GM19035 (cell line): ENCODE measurements at regions not wholly inside any gene's neighbourhood (a gene's known extent, or its start where the extent isn't known, plus 50 kb on each side); places are given as distances from the start of the nearest gene placed in this dataset.
"Not testable (repeated sequence)": the region's sequence is repeated elsewhere in the genome, so short reads cannot be mapped to it uniquely, and the experiment has no call there.

ENCODE experiments used
- ATAC-seq: cut with Tn5 transposase; IDR thresholded peaks from one replicate; pipeline ENCODE4 v1.9.1; 2021; ENCODE audit not compliant: unreplicated experiment

DNA sequence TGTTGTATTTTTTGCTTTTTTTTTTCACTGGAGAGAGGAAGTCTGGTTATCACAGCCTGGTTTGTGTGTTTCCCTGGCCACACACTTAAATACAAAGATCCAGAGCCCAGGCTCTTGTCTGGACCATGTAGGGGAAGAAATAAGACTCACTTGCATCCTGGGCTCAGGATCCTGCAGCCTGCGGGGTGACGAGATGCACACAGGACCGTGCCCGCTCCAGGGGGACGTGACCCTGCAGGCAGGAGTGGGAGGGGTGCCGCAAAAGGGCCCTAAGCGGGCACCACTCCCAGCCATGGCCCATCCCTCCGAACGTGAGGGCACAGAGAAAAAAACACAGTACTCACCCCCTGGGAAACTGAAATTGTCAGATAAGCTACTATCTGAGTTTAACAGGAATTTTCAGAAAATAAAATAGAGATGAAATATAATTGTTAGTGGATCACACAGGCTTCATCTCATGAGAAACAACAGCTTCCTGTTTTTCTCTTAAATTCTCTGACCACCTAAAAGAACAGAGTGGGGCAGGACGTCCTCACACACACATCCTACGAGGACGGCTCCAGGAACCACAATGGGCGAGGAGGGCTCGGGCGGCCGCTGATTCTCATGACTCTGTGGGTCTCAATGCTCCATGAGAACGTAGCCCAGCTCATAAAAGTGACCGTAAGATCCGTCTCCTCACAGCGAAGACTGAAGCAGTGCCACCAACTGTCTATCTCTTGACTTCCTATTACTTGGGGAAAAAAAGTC, 142.6 kb upstream of the ALKAL2 start:
- no peak for ATAC-seq

DNA sequence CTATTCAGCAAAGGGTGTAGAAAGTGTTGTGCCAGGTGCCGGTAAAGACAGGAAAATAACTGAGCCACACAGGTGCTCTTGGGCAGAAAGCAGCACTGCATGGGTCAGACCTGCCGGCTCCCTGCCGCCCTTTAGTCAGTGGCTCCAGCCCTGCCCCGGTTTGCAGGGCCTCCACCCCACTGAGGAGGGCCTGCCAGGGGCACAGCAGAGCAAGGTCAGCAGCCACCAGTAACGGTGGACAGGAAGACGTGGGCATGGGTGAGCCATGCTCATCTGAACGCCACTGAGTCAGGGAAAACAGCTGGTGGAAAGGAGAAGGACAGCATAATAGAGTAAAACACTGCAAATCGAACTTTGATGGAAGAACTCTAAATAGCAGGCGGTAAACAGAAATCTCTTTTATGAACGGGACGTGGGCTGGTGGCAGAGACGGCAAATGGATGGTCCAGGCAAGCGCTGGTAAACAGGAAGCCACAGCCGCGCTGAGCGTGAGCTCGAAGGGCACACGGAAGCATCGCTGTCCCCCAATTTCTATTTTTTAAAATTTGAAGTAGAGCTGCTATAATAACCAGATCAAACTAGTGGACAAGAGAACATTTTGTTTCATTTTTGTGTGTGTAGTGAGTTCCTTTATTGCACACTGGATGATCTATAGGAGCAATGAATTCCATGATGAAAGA, 141.8 kb upstream of the ALKAL2 start:
- no peak for ATAC-seq

DNA sequence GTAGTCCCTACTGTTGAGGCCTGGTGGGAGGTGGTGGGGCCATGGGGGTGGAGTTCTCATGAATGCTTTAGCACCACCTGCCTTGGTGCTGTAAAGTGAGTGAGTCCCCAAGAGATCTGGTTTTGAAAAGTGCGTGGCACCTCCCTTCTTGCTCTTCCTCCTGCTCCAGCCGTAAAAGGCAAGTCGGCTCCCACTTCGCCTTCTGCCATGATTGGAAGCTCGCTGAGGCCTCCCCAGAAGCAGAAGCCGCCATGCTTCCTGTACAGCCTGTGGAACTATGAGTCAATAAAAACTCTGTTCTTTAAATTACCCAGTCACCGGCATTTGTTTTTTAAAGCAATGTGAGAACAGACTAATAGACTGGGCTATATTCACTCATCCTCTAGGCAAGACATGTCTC, 141.3 kb upstream of the ALKAL2 start:
- ATAC-seq = no peak

DNA sequence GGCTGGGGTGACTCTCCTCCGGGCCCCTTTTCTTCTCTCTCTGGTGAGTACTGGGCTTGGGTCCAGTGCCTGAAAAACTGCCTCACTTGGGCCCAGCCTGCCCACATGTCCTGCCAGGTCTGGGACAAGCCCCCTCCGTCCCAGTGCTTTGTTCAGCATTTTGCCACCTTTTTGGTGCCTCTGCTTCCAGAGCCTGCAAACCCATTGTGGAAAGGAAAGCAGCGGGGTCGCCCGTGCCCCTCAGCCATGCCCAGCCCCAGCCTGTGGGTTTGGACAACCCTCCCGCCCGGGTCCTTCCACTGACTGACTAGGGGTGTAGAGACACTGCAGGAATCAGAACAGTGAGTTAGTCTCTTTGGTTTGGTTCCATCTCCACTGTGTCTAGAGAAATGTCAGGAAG, 140.7 kb upstream of the ALKAL2 start:
- ATAC-seq = no peak

DNA sequence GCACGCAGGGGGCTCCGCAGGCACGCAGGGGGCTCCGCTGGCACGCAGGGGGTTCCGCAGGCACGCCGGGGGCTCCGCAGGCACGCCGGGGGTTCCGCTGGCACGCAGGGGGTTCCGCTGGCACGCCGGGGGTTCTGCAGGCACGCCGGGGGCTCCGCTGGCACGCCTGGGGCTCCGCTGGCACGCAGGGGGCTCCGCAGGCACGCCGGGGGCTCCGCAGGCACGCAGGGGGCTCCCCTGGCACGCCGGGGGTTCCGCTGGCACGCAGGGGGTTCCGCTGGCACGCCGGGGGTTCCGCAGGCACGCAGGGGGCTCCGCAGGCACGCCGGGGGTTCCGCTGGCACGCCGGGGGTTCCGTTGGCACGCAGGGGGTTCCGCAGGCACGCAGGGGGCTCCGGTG, 138.8 kb upstream of the ALKAL2 start:
- not testable (repeated sequence) for ATAC-seq

DNA sequence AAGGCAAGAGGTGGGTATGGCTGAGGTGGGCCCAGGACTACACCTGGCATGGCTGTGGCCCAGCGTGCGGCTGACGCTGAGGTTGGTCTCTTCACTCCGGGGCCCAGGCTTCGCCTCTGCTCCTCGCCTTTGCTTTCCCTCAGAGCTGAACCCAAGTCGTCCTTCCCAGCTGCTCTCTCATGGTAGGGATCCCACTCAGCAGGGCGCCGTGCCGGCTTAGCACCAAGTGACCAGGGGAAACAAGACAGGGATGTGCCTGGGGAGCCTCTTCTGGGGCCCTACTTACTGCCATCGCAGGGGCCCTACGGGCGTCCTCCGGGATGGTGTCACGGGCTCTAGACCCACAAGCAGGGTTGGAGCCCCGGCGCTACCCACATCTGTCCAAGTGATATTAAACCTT, 138.1 kb upstream of the ALKAL2 start:
- no peak for ATAC-seq

DNA sequence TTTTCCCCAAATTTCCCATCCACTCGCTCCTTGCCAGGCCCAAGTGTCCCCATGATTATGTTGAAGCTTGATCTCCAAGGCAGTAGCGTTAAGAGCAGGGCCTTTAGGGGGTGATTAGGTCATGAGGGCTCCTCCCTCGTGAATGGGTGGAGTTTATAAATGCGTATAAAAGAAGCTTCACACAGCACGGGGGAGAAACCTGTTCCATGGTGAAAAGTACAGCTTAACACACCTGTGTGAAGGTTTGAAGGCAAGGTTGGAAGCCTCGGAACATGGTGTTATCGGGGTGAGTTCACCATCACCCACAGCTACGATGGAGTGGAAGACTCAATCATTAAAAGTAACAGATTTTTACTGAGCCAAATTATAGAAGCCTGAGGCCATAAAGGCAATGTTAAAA, 137.4 kb upstream of the ALKAL2 start:
- no peak for ATAC-seq

DNA sequence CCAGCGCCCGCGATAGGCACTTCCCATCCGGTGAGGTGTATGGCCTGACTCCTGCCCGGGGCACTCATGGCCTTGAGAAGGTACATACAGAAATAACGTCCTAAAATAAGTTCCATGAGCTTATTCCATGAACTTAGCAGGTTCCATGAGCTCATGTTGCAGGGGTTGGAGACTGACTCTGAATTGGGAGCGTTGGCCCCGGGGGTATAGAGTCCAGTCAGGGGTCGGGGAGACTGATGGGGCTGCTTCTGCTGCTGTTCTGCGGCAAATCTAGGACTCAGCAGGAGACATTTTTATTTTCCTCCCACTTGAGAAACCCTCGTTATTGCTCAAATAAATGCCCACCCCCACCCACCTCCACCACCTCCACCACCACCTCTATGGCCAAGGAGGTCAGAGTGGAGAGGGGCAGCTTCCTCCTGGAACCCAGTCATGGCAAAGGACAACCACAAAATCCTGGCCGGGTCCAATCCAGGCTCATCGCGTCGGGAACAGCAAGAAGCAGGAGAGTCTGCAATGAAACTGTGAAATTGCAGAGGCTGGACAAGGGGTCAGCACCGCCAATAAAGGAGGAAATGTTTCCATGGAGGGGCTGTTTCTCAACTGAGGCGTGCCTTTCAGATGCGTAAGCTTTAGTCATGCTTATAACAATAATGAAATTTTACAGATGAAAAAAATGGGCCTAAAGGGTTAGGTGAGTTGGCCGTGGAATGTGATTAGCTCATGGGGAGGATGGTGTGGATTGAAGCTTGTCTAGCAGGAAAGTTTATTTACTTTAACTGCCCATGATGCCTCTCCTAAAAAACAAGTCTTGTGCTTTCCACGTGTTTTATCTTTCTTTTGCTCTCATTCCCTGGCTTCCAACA, 136.6 kb upstream of the ALKAL2 start:
- ATAC-seq = no peak

DNA sequence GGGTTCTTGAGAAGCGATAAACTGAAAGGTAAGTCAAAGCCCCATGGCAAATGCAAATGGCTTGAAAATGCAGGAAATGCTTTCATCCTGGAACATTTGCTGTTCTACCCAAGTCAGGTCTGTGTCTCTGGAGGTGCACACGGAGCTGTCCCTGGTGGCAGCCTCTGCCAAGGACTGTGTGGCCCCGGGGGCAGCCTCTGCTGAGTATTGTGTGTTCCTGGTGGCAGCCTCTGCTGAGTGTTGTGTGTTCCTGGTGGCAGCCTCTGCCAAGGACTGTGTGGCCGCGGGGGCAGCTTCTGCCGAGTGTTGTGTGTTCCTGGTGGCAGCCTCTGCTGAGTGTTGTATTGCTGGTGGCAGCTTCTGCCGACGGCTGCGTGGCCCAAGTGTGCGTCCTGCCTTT, 135.6 kb upstream of the ALKAL2 start:
- ATAC-seq = no peak

DNA sequence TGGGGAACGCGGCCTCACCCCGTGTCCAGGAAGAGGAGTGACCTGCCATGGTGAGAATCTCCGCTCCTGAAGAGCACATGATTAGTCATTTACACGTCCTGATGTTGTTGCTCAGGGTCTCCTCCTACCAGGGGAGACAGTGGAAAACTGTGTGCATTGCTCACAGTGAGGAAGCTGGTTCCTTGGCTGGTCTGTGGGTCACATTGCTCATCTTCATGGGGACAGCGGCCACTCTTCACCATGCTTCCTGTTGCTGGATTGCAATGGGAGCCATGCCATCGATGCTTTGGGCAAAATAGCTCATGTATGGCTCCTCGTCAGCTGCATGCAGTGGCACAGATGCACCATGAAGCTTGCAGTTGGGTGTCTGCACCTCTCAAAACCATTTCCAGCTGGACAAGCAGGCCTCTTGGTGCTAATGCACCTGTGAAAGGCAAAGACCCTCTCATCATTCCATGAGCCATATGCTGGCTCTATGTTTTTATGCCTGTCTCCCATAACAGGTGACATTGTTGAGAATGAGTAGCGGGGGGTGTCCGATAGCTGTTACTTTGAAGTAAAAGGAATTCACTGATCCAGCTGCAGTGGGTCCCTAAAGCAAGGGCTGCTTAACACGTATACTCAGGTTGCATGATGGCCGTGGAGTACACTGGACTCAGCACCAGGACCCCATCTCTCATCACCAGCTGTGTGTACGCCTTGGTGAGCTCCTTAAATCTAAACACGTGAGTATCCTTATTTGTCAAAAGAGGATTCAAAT, 135.0 kb upstream of the ALKAL2 start:
- ATAC-seq = no peak

DNA sequence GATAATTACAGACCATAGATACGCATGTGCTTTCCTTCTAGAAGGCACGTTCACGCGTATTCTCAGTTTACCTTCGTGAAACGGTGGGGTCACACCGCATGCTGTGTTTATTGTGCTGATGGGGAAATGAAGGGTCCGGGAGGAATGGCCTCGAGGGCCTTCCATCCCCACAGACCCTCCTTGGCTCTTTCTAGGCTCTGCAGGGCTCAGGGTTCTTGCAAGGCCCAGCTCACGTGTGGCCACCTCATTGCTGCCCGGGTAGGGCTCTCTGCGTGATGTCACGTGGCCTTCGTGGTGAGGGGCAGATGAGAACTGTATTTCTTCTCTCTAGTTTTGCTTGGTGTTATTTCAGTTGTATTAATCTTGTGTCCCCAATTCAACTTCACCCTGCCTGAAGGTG, 133.5 kb upstream of the ALKAL2 start:
- ATAC-seq = no peak

DNA sequence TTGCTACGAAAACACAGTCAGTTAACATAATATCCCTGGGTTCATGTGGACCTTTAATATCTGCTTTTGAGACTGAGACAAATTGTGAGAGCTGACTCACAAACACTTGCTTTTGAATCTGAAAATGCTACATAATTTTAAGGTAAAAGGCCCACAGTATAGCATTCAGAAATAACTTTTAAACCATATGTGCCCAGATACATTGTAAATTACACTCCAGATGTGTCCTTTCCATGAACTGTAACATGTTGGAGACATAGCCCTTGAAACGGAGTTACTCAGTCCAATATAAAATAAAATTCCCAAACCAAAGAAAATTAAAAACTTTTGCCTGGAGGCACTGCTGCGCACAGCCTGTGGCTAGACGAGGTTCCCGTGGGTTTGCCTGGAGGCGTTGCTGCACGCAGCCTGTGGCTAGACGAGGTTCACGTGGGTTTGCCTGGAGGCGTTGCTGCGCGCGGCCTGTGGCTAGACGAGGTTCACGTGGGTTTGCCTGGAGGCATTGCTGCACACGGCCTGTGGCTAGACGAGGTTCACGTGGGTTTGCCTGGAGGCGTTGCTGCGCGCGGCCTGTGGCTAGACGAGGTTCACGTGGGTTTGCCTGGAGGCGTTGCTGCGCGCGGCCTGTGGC, 131.9 kb upstream of the ALKAL2 start:
- ATAC-seq = no peak

DNA sequence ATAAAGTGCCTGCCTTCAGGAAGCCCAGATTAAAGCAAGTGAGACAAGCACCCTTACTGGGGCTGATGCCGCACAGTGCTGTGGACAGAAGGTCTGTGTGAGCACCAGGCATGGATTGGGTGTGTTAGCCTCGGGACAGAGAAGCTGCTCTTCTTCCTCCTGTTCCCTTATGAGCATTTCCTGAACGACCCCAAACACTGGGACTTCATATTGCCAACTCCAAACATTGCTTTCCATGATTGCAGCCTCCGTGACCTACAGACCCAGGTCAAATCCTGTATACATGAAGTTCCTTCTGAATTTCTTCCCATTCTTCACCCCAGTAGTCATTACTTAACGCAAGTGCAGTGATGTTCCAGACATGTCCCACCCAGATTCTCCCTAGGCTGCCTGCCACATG, 129.8 kb upstream of the ALKAL2 start:
- no peak for ATAC-seq

DNA sequence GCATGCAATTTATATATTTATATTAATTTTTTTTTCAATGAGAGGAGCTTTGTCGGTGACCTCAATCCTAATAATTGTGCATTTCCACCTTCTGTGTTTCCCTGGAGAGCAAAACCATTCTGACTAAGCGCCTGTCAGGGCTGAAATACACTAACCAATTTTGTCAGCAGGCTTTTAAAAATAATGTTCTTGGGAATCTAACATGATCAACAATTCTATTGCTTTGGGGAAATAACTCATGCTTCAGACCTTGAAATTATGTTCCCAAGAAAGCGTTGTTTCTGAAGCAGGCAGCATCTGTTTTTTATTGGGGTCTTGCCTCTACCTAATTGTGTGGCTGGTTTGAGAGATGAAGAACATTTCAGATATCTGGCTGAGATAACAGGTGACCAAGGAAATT, 129.1 kb upstream of the ALKAL2 start:
- no peak for ATAC-seq

DNA sequence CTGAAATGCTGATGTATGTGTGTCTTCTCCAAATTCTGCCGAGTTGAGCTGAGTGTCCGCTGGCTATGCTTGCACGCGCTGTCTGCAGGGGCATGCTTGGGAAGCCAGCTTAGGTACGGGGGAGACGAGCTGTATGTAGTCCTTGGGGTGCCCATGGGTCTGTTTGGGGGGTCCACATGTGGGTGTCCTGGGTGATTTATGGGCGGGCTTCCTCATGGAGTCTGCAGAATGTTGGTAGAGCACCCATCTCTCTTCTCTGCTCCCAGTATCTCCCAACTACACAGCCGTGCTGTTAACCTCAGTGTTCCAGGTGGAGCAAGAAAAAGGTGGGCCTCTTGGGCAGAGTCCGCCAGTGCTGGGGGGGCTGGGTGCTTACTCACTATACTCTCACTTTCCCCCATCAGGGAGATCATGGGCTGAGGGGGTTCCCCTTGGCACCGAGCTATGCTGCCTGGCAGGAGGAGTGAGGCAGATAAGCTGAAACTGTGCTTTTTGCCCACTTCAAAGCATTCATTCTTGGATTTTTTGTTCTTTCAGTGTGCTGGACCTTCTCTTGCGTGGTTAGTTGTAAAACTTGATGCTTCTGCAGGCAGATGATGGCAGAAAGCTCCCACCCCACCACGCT, 128.2 kb upstream of the ALKAL2 start:
- ATAC-seq = no peak

DNA sequence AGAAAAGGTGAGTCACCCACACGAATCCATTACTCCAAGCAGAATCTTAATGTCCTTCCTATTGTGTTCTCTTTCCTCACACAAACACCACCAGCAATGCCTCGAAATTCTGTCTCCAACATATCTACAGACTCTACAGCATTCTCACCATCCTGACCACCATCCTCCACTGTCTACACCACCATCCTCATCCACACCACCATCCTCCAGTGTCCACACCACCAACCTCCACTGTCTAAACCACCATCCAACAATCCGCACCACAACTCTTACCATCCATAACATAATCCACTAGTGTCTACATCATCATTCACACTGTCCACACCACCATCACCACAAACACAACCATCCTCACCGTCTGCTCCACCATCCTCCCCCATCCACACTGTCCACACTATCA, 121.6 kb upstream of the ALKAL2 start:
- no peak for ATAC-seq

DNA sequence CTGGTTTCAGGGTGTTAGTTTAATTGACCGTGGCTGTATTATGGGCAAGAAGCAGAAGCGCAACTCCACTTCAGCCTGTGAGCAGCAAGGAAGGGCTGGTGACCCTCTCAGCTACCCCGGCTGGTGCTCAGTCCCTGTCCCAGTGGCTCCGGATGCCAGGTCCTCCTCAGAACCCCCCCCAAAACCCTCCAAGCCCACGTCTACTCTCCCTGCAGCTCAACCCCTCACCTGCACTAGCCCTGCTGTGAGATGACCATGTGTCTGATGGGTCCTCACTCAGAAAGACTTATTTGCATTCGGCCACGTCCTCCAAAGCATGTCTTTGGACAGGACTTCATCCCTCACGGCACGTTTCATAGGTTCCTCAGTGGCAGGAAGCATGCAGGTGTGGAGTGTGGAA, 119.7 kb upstream of the ALKAL2 start:
- ATAC-seq = no peak

DNA sequence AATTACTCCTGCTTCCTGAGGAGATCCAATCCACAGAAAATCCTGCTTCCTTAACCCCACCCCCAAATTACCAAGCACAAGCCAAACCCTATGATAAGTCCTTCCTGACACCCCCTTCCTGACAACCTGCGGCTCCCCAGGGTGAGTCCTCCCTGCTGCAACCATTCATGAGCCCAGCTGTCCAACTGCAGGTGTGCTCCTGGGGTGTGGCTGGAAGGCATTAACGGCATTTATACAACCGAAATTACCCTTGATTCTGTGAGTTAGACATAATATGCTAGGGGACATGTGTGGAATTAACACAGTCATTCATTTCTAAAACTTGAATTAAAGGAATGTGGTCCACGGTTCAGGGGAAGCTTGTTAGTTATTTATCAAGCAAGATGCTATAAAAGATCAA, 119.0 kb upstream of the ALKAL2 start:
- no peak for ATAC-seq

DNA sequence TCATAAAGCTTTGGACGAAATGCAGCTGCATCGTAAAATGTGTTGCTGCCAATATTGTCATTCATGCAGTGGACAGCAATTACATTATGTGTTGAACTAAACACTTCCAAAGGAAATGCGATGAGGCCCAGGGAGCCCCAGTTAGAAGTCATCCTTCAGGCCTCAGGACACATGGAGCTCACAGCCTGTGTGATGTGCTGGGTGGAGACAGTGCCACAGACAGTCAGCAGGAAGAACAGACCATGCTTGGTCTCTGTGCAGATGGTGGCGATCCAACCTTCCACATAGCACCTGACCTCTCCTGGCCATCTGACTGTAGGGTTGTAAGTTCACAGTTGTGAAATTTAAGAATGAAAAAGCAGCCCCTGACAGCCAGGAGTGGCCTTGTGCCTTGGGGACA, 118.3 kb upstream of the ALKAL2 start:
- no peak for ATAC-seq

DNA sequence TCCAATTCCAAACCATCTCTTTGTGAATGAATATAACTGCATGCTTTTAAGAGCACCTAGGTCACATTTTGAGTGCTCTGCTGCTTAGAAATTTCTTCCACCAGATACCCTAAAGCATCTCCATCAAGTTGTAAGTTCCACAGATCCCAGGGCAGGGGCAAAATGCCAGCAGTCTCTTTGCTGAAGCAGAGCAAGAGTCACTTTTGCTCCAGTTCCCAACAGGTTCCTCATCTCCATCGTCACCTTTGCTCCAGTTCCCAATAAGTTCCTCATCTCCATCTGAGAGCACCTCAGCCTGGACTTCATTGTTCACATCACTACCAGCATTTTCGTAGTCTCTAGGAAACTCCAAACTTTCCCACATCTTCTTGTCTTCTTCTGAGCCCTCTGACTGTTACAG, 116.7 kb upstream of the ALKAL2 start:
- ATAC-seq = no peak
